SK-N-MC (cell line): ENCODE measurements at regions not wholly inside any gene's neighbourhood (a gene's known extent, or its start where the extent isn't known, plus 50 kb on each side); places are given as distances from the start of the nearest gene placed in this dataset.

Experiments
- EZH2 ChIP-seq: fragments of 200-600 bp; sonication (generic); IDR thresholded peaks from one replicate; pipeline ENCODE4 v1.6.1; 2017; ENCODE audit warnings: antibody characterized with exemption
- FOXP2 ChIP-seq: optimal IDR thresholded peaks from 2 replicates; pipeline ENCODE3; 2011; ENCODE audit warnings: mild to moderate bottlenecking, moderate library complexity; ENCODE audit not compliant: insufficient read depth; ENCODE audit errors: extremely low read length, control extremely low read depth
- POLR2AphosphoS5 ChIP-seq: IDR thresholded peaks from 2 replicates; pipeline ENCODE4 v1.6.1; 2012; ENCODE audit warnings: mild to moderate bottlenecking, low read depth, low read length, borderline replicate concordance

DNA sequence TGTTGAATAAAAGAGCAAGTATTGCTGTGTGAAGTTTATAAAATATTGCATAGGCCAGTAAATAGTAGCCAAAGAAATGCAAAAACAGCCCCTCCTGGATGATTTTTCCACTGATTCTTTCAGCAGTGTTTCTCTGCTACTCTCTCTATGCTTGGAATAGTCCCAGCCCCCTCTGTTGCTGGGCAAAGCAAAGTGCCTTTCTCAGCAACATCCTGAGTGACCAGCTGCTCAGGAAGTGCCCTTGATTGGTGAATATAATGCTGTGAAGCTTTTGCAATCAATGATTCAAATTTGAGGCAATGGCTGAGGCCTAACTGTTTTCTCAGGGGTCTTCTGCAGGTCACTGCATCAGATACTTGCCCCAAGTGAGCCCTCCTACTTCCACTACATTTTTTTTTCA, 656.7 kb downstream of the ZNF674 start:
- TF ChIP-seq POLR2AphosphoS5 = no peak
- TF ChIP-seq EZH2 = no peak
- TF ChIP-seq FOXP2 = no peak
